ENCODE measurements at regions not wholly inside any gene's neighbourhood (a gene's known extent, or its start where the extent isn't known, plus 50 kb on each side); places are given as distances from the start of the nearest gene placed in this dataset.
"Not testable (repeated sequence)": the region's sequence is repeated elsewhere in the genome, so short reads cannot be mapped to it uniquely, and the experiment has no call there.

GRCh38 chr10:46802010-46802409, 109.2 kb upstream of the PTPN20 start:
- not testable (repeated sequence) for DNase-seq

GRCh38 chr10:46803082-46803481, 108.1 kb upstream of the PTPN20 start:
- not testable (repeated sequence) for DNase-seq

GRCh38 chr10:46810222-46810621, 101.0 kb upstream of the PTPN20 start:
- not testable (repeated sequence) for DNase-seq

- not testable (repeated sequence) for DNase-seq
These were observed 95.1 kb upstream of the PTPN20 start for GRCh38 chr10:46816126-46816525.

GRCh38 chr10:46840393-46841050, 70.7 kb upstream of the PTPN20 start:
- DNase-seq: not testable (repeated sequence)

GRCh38 chr10:46841051-46841593, 70.1 kb upstream of the PTPN20 start:
- not testable (repeated sequence) for DNase-seq

GRCh38 chr10:46845194-46845593, 66.0 kb upstream of the PTPN20 start:
- not testable (repeated sequence) for DNase-seq

GRCh38 chr10:46845640-46846039, 65.6 kb upstream of the PTPN20 start:
- DNase-seq: not testable (repeated sequence)

GRCh38 chr10:46860753-46861152, 50.5 kb upstream of the PTPN20 start:
- DNase-seq: not testable (repeated sequence)

Measured in muscle of arm (tissue), 1 donor.